ENCODE measurements at regions not wholly inside any gene's neighbourhood (a gene's known extent, or its start where the extent isn't known, plus 50 kb on each side); places are given as distances from the start of the nearest gene placed in this dataset.

DNA sequence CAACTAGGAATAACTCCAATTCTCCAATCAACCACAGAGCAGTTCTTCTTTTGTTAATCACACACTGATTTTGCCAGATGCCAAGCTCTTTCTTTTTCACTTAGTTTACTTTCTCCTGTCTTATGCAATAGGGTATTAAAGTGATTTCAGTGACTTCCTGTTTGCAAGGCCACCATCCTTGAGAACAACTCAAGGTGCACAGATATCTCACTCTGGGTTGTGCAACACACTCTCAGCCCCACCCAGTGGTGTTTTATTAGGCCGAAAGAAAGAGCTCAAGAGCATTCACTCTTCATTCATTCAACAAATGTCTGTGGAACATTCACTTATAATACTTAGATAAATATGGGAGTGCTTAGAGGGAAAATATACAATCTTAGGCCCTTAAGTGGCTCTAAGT lies 352.5 kb downstream of the ZNF326 start:
- no peaks in the 10 kb centered on the region for H3K36me3 ChIP-seq (replicated peaks in 1 of 2)
- no peaks in the 10 kb centered on the region for H3K9me3 ChIP-seq (replicated peaks in 1 of 3)
- no peaks in the 10 kb centered on the region for H3K4me1 ChIP-seq (replicated peaks in 1 of 2)
- H3K27ac ChIP-seq, result no peak overlapping the region
- TF ChIP-seq CTCF (IDR thresholded peaks at IDR 0.05) (no peak), POLR2A (IDR thresholded peaks at IDR 0.05) (no peak)
- intact Hi-C loops (cut with DNase I), result no loop called here
- no peak overlapping the region for H3K4me3 ChIP-seq
- DNase-seq, result no peak
- 69 to 92% (median 76%) methylated on average over 1 of the region's 1 CpG for WGBS, 4 donors
- H3K27me3 ChIP-seq, result no peaks in the 10 kb centered on the region

- TF ChIP-seq CTCF (IDR thresholded peaks at IDR 0.05) (no peak), POLR2A (IDR thresholded peaks at IDR 0.05) (no peak)
- H3K9me3 ChIP-seq (replicated peaks in 1 of 3), result no peaks in the 10 kb centered on the region
- no peaks in the 10 kb centered on the region for H3K36me3 ChIP-seq (replicated peaks in 1 of 2)
- no peak overlapping the region for H3K27ac ChIP-seq
- DNase-seq, result no peak
- H3K27me3 ChIP-seq, result no peaks in the 10 kb centered on the region
- H3K4me3 ChIP-seq, result no peak overlapping the region
- intact Hi-C loops (cut with DNase I), result no loop called here
- 44 to 79% (median 72%) methylated on average over 2 of the region's 2 CpGs for WGBS, 4 donors
- no peaks in the 10 kb centered on the region for H3K4me1 ChIP-seq (replicated peaks in 1 of 2)
Measured at GRCh38 chr1:90346757-90347156, 351.8 kb downstream of the ZNF326 start.

DNA sequence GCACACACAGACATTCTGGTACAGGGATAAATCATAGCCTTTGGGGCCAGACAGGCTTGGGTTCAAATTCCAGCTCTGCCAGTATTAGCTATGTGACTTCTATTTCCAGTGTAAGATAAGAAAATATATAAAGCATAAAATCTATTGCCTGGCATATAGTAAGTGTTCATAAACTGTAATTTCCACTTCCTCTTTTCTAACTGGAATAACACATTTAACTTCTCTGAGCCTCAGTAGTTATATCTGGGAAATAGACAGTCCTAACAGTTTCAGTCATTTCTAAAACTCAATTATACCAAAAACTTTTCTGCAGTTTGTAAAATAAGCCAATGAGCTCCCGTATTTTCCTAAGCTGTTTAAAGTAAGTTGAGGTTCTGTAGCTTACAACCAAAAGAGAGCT lies 351.4 kb downstream of the ZNF326 start:
- 60 to 77% (median 69%) methylated on average over 1 of the region's 1 CpG for WGBS, 4 donors

DNA sequence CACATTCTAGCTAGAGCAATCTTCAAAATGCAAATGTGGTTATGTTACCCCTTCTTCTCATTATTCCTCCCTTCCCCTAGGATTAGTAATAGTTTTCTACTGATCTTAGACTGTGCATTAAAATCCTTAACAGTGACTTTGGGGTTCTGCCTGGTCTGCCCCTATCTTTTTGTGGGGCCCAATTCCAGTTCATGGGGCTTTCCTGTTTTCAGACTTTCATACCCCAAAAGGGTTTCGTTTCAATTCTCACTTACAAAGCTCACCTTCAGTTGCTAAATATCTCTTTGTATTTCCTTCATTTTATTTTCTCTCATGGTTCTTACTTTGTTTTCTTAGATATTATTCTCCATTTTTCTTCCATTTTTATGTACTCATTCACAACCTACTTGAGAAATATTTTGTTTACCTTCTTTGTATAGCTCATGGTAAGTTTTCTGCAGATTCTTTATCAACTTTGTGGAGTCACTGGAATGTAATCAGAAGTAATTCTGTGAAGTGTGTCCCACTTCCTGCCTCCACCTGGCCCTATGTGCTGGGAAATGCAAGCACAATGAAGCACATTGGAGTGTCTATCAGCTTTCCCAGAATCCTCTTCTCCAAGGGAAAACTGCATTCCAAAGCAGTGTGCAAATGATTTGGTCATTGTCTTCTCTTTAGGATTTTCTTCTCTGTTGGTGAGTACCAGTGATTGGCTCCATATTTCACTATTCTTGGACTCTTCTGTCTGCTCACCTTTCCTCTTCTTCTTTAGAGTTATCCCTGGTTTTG lies 350.2 kb downstream of the ZNF326 start:
- no peak overlapping the region for H3K4me3 ChIP-seq
- H3K27me3 ChIP-seq, result no peaks in the 10 kb centered on the region
- no peaks in the 10 kb centered on the region for H3K36me3 ChIP-seq (replicated peaks in 1 of 2)
- intact Hi-C loops (cut with DNase I), result no loop called here
- DNase-seq, result no peak
- 36 to 64% (median 57%) methylated on average over 1 of the region's 1 CpG for WGBS, 4 donors
- no peak overlapping the region for H3K27ac ChIP-seq
- TF ChIP-seq POLR2A (IDR thresholded peaks at IDR 0.05), result no peak
- no peak for TF ChIP-seq CTCF (IDR thresholded peaks at IDR 0.05)
- no peaks in the 10 kb centered on the region for H3K9me3 ChIP-seq (replicated peaks in 1 of 3)
- H3K4me1 ChIP-seq (replicated peaks in 1 of 2), result no peaks in the 10 kb centered on the region

More for the DNA sequence above, 351.4 kb downstream of the ZNF326 start:
- DNase-seq, result no peak
- Histone ChIP-seq H3K36me3 (replicated peaks in 1 of 2) (no peaks in the 10 kb centered on the region), H3K27me3 (no peaks in the 10 kb centered on the region), H3K4me1 (replicated peaks in 1 of 2) (no peaks in the 10 kb centered on the region), H3K4me3 (no peak overlapping the region), H3K27ac (no peak overlapping the region), H3K9me3 (replicated peaks in 1 of 3) (no peaks in the 10 kb centered on the region)
- no peak for TF ChIP-seq CTCF (IDR thresholded peaks at IDR 0.05)
- no peak for TF ChIP-seq POLR2A (IDR thresholded peaks at IDR 0.05)
- intact Hi-C loops (cut with DNase I), result no loop called here

Data from adrenal gland (tissue), 9 donors.